ENCODE measurements at regions not wholly inside any gene's neighbourhood (a gene's known extent, or its start where the extent isn't known, plus 50 kb on each side); places are given as distances from the start of the nearest gene placed in this dataset.

GRCh38 chr4:23005691-23006090 is 313.0 kb downstream of the GBA3 start:
- H3K9ac ChIP-seq (ENCODE audit: low read length in 2 of 2) = no peak overlapping the region
- H3K4me1 ChIP-seq (ENCODE audit: control insufficient read depth, insufficient read depth, low read length) = no peaks in the 10 kb centered on the region
- H3K27ac ChIP-seq (ENCODE audit: low read length) = no peak overlapping the region
- no peak overlapping the region for H3K4me3 ChIP-seq (ENCODE audit: low read length in 2 of 2)
- no peaks in the 10 kb centered on the region for H3K27me3 ChIP-seq (ENCODE audit: control insufficient read depth in 1 of 2, insufficient read depth in 2 of 2, low read length in 2 of 2)
- H3K36me3 ChIP-seq (ENCODE audit: control insufficient read depth in 2 of 2, insufficient read depth in 2 of 2, low read length in 2 of 2) = no peaks in the 10 kb centered on the region
- no peaks in the 10 kb centered on the region for H3K9me3 ChIP-seq (ENCODE audit: control insufficient read depth in 2 of 2, low read length in 2 of 2)

DNA sequence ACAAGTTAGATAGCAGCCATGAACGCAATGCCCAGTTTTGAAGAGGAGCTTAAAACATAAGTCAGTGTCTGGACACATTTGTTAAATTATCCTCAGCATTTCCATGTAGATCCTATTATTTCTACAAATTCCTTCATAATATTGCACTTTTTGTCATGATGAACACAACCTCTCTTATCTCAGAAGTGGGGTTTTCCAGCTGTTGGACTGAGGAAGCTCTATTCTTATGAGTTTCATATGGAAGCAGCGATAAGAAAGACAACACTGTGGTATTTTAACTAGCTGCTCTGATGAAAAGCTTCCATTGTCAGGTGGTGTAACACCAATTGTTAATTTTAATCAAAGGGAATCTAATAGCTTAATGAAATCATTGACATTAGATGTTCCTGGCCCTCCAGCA is 308.7 kb downstream of the GBA3 start:
- H3K9me3 ChIP-seq (ENCODE audit: control insufficient read depth in 2 of 2, low read length in 2 of 2) = no peaks in the 10 kb centered on the region
- no peaks in the 10 kb centered on the region for H3K4me1 ChIP-seq (ENCODE audit: control insufficient read depth, insufficient read depth, low read length)

GRCh38 chr4:22999419-22999818 is 306.7 kb downstream of the GBA3 start:
- no peak overlapping the region for H3K4me3 ChIP-seq (ENCODE audit: low read length in 2 of 2)
- no peak overlapping the region for H3K9ac ChIP-seq (ENCODE audit: low read length in 2 of 2)
- H3K36me3 ChIP-seq (ENCODE audit: control insufficient read depth in 2 of 2, insufficient read depth in 2 of 2, low read length in 2 of 2) = no peaks in the 10 kb centered on the region

More for the DNA sequence above, 308.7 kb downstream of the GBA3 start:
- Histone ChIP-seq H3K27me3 (ENCODE audit: control insufficient read depth in 1 of 2, insufficient read depth in 2 of 2, low read length in 2 of 2) (no peaks in the 10 kb centered on the region), H3K4me3 (ENCODE audit: low read length in 2 of 2) (no peak overlapping the region), H3K27ac (ENCODE audit: low read length) (no peak overlapping the region), H3K36me3 (ENCODE audit: control insufficient read depth in 2 of 2, insufficient read depth in 2 of 2, low read length in 2 of 2) (no peaks in the 10 kb centered on the region), H3K9ac (ENCODE audit: low read length in 2 of 2) (no peak overlapping the region)

DNA sequence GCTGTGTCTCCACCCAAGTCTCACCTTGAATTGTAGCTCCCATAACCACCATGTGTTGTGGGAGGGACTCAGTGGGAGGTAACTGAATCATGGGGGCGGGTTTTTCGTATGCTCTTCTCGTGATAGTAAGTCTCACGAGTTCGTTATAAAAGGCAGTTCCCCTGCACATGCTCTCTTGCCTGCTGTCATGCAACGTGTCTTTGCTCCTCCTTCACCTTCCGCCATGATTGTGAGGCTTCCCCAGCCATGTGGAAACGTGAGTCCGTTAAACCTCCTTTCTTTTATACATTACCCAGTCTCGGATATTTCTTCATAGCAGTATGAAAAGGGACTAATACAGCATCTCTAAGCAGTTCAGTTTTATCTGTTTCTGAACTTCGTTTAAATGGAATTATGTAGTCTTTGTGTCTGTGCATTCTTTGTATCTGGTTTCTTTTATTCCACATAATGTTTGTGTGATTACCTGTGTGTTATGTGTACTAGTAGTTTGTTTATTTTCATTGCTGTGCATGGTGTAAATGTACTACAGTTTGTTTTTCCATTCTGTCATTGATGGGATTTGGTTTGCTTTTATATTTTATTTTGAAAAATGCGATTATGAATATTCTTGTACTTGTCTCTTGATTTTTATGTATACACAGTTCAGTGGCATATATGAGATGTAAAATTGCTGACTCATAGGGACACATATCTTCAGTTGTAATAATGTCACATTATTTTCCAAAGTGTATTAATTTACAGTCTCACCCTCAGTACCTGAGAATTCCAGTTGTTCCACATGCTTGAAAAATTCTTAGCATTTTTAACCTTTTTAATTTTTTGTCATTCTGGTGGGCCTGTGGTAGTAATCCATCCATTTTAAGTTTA is 304.9 kb downstream of the GBA3 start:
- H3K27ac ChIP-seq (ENCODE audit: low read length) = no peak overlapping the region
- no peaks in the 10 kb centered on the region for H3K27me3 ChIP-seq (ENCODE audit: control insufficient read depth in 1 of 2, insufficient read depth in 2 of 2, low read length in 2 of 2)
- no peak overlapping the region for H3K9ac ChIP-seq (ENCODE audit: low read length in 2 of 2)
- H3K4me3 ChIP-seq (ENCODE audit: low read length in 2 of 2) = no peak overlapping the region
- H3K36me3 ChIP-seq (ENCODE audit: control insufficient read depth in 2 of 2, insufficient read depth in 2 of 2, low read length in 2 of 2) = no peaks in the 10 kb centered on the region
- no peaks in the 10 kb centered on the region for H3K4me1 ChIP-seq (ENCODE audit: control insufficient read depth, insufficient read depth, low read length)
- no peaks in the 10 kb centered on the region for H3K9me3 ChIP-seq (ENCODE audit: control insufficient read depth in 2 of 2, low read length in 2 of 2)

More at GRCh38 chr4:22999419-22999818, 306.7 kb downstream of the GBA3 start:
- no peaks in the 10 kb centered on the region for H3K27me3 ChIP-seq (ENCODE audit: control insufficient read depth in 1 of 2, insufficient read depth in 2 of 2, low read length in 2 of 2)
- no peak overlapping the region for H3K27ac ChIP-seq (ENCODE audit: low read length)
- H3K4me1 ChIP-seq (ENCODE audit: control insufficient read depth, insufficient read depth, low read length) = no peaks in the 10 kb centered on the region
- H3K9me3 ChIP-seq (ENCODE audit: control insufficient read depth in 2 of 2, low read length in 2 of 2) = no peaks in the 10 kb centered on the region

DNA sequence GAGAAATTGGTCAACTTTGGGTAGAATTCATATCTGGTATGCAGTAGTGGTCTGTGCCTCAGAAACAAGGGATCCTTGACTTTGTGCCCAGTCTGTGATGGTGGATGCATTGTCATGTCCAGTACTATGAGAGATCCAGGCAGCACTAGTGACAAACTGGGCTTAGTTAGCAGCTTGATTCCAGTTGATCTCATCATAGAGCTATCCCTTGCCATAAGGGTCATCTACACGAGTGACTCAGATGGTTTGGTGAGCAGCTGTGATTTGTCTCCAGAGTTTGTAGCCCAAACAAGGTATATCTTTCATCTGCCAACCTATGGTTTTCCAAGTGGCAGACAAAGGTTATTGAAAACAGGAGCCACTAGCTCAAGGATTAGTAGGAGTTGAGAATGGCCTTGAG is 298.8 kb downstream of the GBA3 start:
- Histone ChIP-seq H3K4me1 (ENCODE audit: control insufficient read depth, insufficient read depth, low read length) (no peaks in the 10 kb centered on the region), H3K27ac (ENCODE audit: low read length) (no peak overlapping the region), H3K9ac (ENCODE audit: low read length in 2 of 2) (no peak overlapping the region), H3K27me3 (ENCODE audit: control insufficient read depth in 1 of 2, insufficient read depth in 2 of 2, low read length in 2 of 2) (no peaks in the 10 kb centered on the region), H3K9me3 (ENCODE audit: control insufficient read depth in 2 of 2, low read length in 2 of 2) (no peaks in the 10 kb centered on the region), H3K4me3 (ENCODE audit: low read length in 2 of 2) (no peak overlapping the region), H3K36me3 (ENCODE audit: control insufficient read depth in 2 of 2, insufficient read depth in 2 of 2, low read length in 2 of 2) (no peaks in the 10 kb centered on the region)

- Histone ChIP-seq H3K36me3 (ENCODE audit: control insufficient read depth in 2 of 2, insufficient read depth in 2 of 2, low read length in 2 of 2) (no peaks in the 10 kb centered on the region), H3K9me3 (ENCODE audit: control insufficient read depth in 2 of 2, low read length in 2 of 2) (no peaks in the 10 kb centered on the region), H3K27ac (ENCODE audit: low read length) (no peak overlapping the region), H3K27me3 (ENCODE audit: control insufficient read depth in 1 of 2, insufficient read depth in 2 of 2, low read length in 2 of 2) (no peaks in the 10 kb centered on the region), H3K4me1 (ENCODE audit: control insufficient read depth, insufficient read depth, low read length) (no peaks in the 10 kb centered on the region), H3K9ac (ENCODE audit: low read length in 2 of 2) (no peak overlapping the region), H3K4me3 (ENCODE audit: low read length in 2 of 2) (no peak overlapping the region)
Observed at GRCh38 chr4:22988526-22988925, 295.8 kb downstream of the GBA3 start.

- Histone ChIP-seq H3K36me3 (ENCODE audit: control insufficient read depth in 2 of 2, insufficient read depth in 2 of 2, low read length in 2 of 2) (no peaks in the 10 kb centered on the region), H3K9me3 (ENCODE audit: control insufficient read depth in 2 of 2, low read length in 2 of 2) (no peaks in the 10 kb centered on the region), H3K27me3 (ENCODE audit: control insufficient read depth in 1 of 2, insufficient read depth in 2 of 2, low read length in 2 of 2) (no peaks in the 10 kb centered on the region), H3K4me1 (ENCODE audit: control insufficient read depth, insufficient read depth, low read length) (no peaks in the 10 kb centered on the region), H3K9ac (ENCODE audit: low read length in 2 of 2) (no peak overlapping the region), H3K27ac (ENCODE audit: low read length) (no peak overlapping the region), H3K4me3 (ENCODE audit: low read length in 2 of 2) (no peak overlapping the region)
Observed at GRCh38 chr4:22987870-22988269, 295.1 kb downstream of the GBA3 start.

GRCh38 chr4:22986881-22987280 is 294.1 kb downstream of the GBA3 start:
- Histone ChIP-seq H3K9me3 (ENCODE audit: control insufficient read depth in 2 of 2, low read length in 2 of 2) (no peaks in the 10 kb centered on the region), H3K4me3 (ENCODE audit: low read length in 2 of 2) (no peak overlapping the region), H3K27ac (ENCODE audit: low read length) (no peak overlapping the region), H3K9ac (ENCODE audit: low read length in 2 of 2) (no peak overlapping the region), H3K36me3 (ENCODE audit: control insufficient read depth in 2 of 2, insufficient read depth in 2 of 2, low read length in 2 of 2) (no peaks in the 10 kb centered on the region), H3K4me1 (ENCODE audit: control insufficient read depth, insufficient read depth, low read length) (no peaks in the 10 kb centered on the region), H3K27me3 (ENCODE audit: control insufficient read depth in 1 of 2, insufficient read depth in 2 of 2, low read length in 2 of 2) (no peaks in the 10 kb centered on the region)

DNA sequence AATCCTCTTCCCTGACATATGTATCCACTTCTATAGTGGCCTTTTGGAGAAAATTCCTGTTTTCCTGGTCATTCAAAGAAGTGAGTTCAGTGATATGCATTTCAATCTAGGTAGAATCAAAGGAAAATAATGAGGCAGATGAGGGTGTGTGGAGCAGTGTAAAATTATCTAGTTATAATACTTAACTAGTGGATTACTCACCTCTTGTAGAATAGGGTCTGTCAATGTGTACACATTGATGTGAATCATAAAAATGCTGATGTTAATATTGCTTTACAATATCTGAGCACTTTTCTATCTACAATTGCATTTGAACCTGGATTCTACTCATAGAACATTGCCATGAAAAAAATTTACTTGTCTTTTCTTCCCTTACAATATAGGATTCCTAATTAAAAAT is 293.5 kb downstream of the GBA3 start:
- Histone ChIP-seq H3K9ac (ENCODE audit: low read length in 2 of 2) (no peak overlapping the region), H3K4me3 (ENCODE audit: low read length in 2 of 2) (no peak overlapping the region), H3K27me3 (ENCODE audit: control insufficient read depth in 1 of 2, insufficient read depth in 2 of 2, low read length in 2 of 2) (no peaks in the 10 kb centered on the region), H3K36me3 (ENCODE audit: control insufficient read depth in 2 of 2, insufficient read depth in 2 of 2, low read length in 2 of 2) (no peaks in the 10 kb centered on the region), H3K4me1 (ENCODE audit: control insufficient read depth, insufficient read depth, low read length) (no peaks in the 10 kb centered on the region), H3K9me3 (ENCODE audit: control insufficient read depth in 2 of 2, low read length in 2 of 2) (no peaks in the 10 kb centered on the region), H3K27ac (ENCODE audit: low read length) (no peak overlapping the region)

DNA sequence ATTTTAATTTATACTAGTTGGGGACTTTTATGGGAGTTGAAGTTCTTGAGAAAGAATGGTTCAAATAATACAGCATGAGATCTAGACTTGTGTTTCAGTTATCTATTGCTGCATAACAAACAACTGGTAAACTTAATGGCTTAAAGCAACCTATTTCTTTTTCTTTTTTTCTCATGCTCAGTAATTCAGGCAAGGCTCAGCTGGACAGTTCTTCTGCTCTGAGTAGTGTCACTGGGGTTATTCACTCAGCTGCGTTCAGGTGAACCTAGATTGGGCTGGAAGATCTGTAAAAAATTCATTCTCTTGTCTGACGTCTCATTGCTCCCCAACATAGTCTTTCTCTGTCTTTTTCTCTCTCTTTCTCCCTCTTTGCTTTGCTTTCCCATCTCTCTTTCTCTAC is 291.7 kb downstream of the GBA3 start:
- no peak overlapping the region for H3K9ac ChIP-seq (ENCODE audit: low read length in 2 of 2)
- no peak overlapping the region for H3K27ac ChIP-seq (ENCODE audit: low read length)
- H3K9me3 ChIP-seq (ENCODE audit: control insufficient read depth in 2 of 2, low read length in 2 of 2) = peaks cover 0 to 2% of the 10 kb centered on the region in 2 donors
- H3K4me1 ChIP-seq (ENCODE audit: control insufficient read depth, insufficient read depth, low read length) = no peaks in the 10 kb centered on the region
- H3K27me3 ChIP-seq (ENCODE audit: control insufficient read depth in 1 of 2, insufficient read depth in 2 of 2, low read length in 2 of 2) = no peaks in the 10 kb centered on the region
- no peaks in the 10 kb centered on the region for H3K36me3 ChIP-seq (ENCODE audit: control insufficient read depth in 2 of 2, insufficient read depth in 2 of 2, low read length in 2 of 2)
- no peak overlapping the region for H3K4me3 ChIP-seq (ENCODE audit: low read length in 2 of 2)

DNA sequence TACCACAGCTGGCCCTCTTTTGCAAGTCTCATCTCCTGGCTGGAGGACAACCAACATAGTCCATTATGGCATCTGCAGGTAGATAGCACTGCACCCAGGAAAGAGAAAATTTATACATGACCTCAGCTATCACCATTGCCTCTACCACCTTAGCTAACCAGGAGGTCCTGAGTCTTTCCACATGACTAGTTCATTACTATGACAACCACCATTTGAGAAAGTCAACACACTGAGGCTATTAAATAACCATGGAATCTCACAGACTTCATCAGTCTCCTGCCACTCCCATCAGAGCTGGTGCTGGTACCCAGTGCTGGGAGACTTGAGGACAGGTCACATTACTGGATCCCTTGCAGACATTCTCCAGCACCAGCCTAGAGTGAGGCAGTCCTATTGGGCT is 285.9 kb downstream of the GBA3 start:
- H3K4me3 ChIP-seq (ENCODE audit: low read length in 2 of 2) = no peak overlapping the region
- H3K9me3 ChIP-seq (ENCODE audit: control insufficient read depth in 2 of 2, low read length in 2 of 2) = peaks cover 0 to 7% of the 10 kb centered on the region in 2 donors
- no peak overlapping the region for H3K27ac ChIP-seq (ENCODE audit: low read length)
- no peaks in the 10 kb centered on the region for H3K4me1 ChIP-seq (ENCODE audit: control insufficient read depth, insufficient read depth, low read length)
- no peak overlapping the region for H3K9ac ChIP-seq (ENCODE audit: low read length in 2 of 2)
- H3K27me3 ChIP-seq (ENCODE audit: control insufficient read depth in 1 of 2, insufficient read depth in 2 of 2, low read length in 2 of 2) = no peaks in the 10 kb centered on the region
- H3K36me3 ChIP-seq (ENCODE audit: control insufficient read depth in 2 of 2, insufficient read depth in 2 of 2, low read length in 2 of 2) = no peaks in the 10 kb centered on the region

Measured in stomach smooth muscle (tissue), 2 donors.